ENCODE measurements at regions not wholly inside any gene's neighbourhood (a gene's known extent, or its start where the extent isn't known, plus 50 kb on each side); places are given as distances from the start of the nearest gene placed in this dataset.

GRCh38 chr1:218957971-218958370 is 215.7 kb upstream of the LYPLAL1 start:
- TF ChIP-seq POLR2A (IDR thresholded peaks at IDR 0.05; ENCODE audit: control extremely low read depth in 1 of 2, low read depth in 2 of 2, low read length in 2 of 2) (no peak), MAFK (IDR thresholded peaks at IDR 0.05; ENCODE audit: low read depth, low read length) (no peak), TAF1 (IDR thresholded peaks at IDR 0.05; ENCODE audit: low read depth, low read length) (no peak), CTCF (IDR thresholded peaks at IDR 0.05; ENCODE audit: control extremely low read depth in 1 of 3, insufficient read depth in 1 of 3, low read depth in 1 of 3, low read length in 3 of 3) (no peak), ATF2 (IDR thresholded peaks at IDR 0.05; ENCODE audit: low read length) (no peak), NRF1 (IDR thresholded peaks at IDR 0.05; ENCODE audit: low read depth, low read length) (no peak), ZNF274 (IDR thresholded peaks at IDR 0.05; ENCODE audit: borderline replicate concordance, extremely low read depth, low read length) (no peak), POLR2AphosphoS5 (IDR thresholded peaks at IDR 0.05; ENCODE audit: low read depth, low read length) (no peak), KDM4A (IDR thresholded peaks at IDR 0.05; ENCODE audit: low read depth, low read length, severe bottlenecking) (no peak)
